ENCODE measurements at regions not wholly inside any gene's neighbourhood (a gene's known extent, or its start where the extent isn't known, plus 50 kb on each side); places are given as distances from the start of the nearest gene placed in this dataset.

GRCh38 chr15:94119923-94120775 is 111.2 kb upstream of the MCTP2 start:
- ATAC-seq = peak; percentile 100
- TF ChIP-seq BACH2 (CRISPR knock-in tag; IDR thresholded peaks at IDR 0.05; ENCODE audit: borderline replicate concordance) (no peak), CSRNP3 (CRISPR knock-in tag; IDR thresholded peaks at IDR 0.05) (no peak), ISL1 (CRISPR knock-in tag; IDR thresholded peaks at IDR 0.05) (no peak), SNAI2 (CRISPR knock-in tag; IDR thresholded peaks at IDR 0.05) (no peak), GLIS3 (CRISPR knock-in tag; IDR thresholded peaks at IDR 0.05) (no peak), ZC3H10 (CRISPR knock-in tag; IDR thresholded peaks at IDR 0.05) (no peak), ZFP3 (CRISPR knock-in tag; IDR thresholded peaks at IDR 0.05) (no peak), RARB (CRISPR knock-in tag; IDR thresholded peaks at IDR 0.05) (no peak), ZNF565 (CRISPR knock-in tag; conservative IDR thresholded peaks at IDR 0.05; ENCODE audit: low read depth) (no peak), TOX (CRISPR knock-in tag; IDR thresholded peaks at IDR 0.05; ENCODE audit: borderline replicate concordance) (no peak), TSHZ2 (CRISPR knock-in tag; IDR thresholded peaks at IDR 0.05) (no peak), POU6F1 (CRISPR knock-in tag; IDR thresholded peaks at IDR 0.05; ENCODE audit: borderline replicate concordance, low read depth) (no peak), PPARA (CRISPR knock-in tag; IDR thresholded peaks at IDR 0.05; ENCODE audit: borderline replicate concordance) (no peak)

GRCh38 chr15:94119298-94119811 is 112.0 kb upstream of the MCTP2 start:
- peak; percentile 54 for ATAC-seq
- TF ChIP-seq ZC3H10 (CRISPR knock-in tag; IDR thresholded peaks at IDR 0.05) (no peak), PPARA (CRISPR knock-in tag; IDR thresholded peaks at IDR 0.05; ENCODE audit: borderline replicate concordance) (no peak), CREB5 (CRISPR knock-in tag; IDR thresholded peaks at IDR 0.05; ENCODE audit: low read depth) (no peak), TCF4 (CRISPR knock-in tag; IDR thresholded peaks at IDR 0.05; ENCODE audit: borderline replicate concordance) (no peak), OSR1 (CRISPR knock-in tag; IDR thresholded peaks at IDR 0.05) (no peak), SNAI2 (CRISPR knock-in tag; IDR thresholded peaks at IDR 0.05) (no peak), ZFP30 (CRISPR knock-in tag; IDR thresholded peaks at IDR 0.05) (no peak), ZNF565 (CRISPR knock-in tag; conservative IDR thresholded peaks at IDR 0.05; ENCODE audit: low read depth) (no peak), GLIS3 (CRISPR knock-in tag; IDR thresholded peaks at IDR 0.05) (no peak), RARB (CRISPR knock-in tag; IDR thresholded peaks at IDR 0.05) (no peak), TSHZ2 (CRISPR knock-in tag; IDR thresholded peaks at IDR 0.05) (no peak)
